ENCODE measurements at regions not wholly inside any gene's neighbourhood (a gene's known extent, or its start where the extent isn't known, plus 50 kb on each side); places are given as distances from the start of the nearest gene placed in this dataset.

DNA sequence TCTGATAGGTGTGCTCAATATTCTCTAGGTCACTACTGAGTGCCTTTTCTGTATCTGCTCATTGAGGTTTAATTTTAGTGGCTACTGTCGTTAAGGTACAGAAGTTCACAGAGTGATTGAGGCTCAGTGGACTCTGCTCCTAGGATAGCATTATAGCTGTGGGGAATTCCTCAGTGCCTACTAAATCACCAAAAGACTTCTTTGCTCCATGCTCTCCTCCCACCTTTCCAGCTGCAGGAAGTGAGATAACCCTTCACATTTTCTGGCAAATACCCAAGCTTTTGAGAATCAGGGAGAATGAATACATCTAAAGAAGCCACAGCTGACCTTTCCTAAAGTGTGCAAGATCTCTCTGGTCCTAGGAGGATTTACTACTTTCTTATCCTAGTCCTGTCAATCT, 95.2 kb upstream of the FSIP2 start:
- H3K27me3 Mint-ChIP-seq (ENCODE audit: unreplicated experiment): no peaks in the 10 kb centered on the region
- CTCF ChIA-PET: no interaction called here
- TF ChIP-seq, protein P1, sequence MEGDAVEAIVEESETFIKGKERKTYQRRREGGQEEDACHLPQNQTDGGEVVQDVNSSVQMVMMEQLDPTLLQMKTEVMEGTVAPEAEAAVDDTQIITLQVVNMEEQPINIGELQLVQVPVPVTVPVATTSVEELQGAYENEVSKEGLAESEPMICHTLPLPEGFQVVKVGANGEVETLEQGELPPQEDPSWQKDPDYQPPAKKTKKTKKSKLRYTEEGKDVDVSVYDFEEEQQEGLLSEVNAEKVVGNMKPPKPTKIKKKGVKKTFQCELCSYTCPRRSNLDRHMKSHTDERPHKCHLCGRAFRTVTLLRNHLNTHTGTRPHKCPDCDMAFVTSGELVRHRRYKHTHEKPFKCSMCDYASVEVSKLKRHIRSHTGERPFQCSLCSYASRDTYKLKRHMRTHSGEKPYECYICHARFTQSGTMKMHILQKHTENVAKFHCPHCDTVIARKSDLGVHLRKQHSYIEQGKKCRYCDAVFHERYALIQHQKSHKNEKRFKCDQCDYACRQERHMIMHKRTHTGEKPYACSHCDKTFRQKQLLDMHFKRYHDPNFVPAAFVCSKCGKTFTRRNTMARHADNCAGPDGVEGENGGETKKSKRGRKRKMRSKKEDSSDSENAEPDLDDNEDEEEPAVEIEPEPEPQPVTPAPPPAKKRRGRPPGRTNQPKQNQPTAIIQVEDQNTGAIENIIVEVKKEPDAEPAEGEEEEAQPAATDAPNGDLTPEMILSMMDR (IDR thresholded peaks at IDR 0.05; ENCODE audit: unreplicated experiment): no peak
- no peak overlapping the region for H3K4me3 Mint-ChIP-seq (ENCODE audit: low read depth, unreplicated experiment)
- no peak for DNase-seq
- intact Hi-C loops (cut with micrococcal nuclease; ENCODE audit: unreplicated experiment): no loop called here
- BruUV-seq (replicated peaks): no TSS peak
- H3K4me1 Mint-ChIP-seq (ENCODE audit: low read depth, unreplicated experiment): no peaks in the 10 kb centered on the region
- H3K27ac Mint-ChIP-seq (ENCODE audit: unreplicated experiment): no peak overlapping the region
- H3K9me3 Mint-ChIP-seq (ENCODE audit: low read depth, unreplicated experiment): no peaks in the 10 kb centered on the region
- H3K36me3 Mint-ChIP-seq (ENCODE audit: insufficient read depth, unreplicated experiment): no peaks in the 10 kb centered on the region

DNA sequence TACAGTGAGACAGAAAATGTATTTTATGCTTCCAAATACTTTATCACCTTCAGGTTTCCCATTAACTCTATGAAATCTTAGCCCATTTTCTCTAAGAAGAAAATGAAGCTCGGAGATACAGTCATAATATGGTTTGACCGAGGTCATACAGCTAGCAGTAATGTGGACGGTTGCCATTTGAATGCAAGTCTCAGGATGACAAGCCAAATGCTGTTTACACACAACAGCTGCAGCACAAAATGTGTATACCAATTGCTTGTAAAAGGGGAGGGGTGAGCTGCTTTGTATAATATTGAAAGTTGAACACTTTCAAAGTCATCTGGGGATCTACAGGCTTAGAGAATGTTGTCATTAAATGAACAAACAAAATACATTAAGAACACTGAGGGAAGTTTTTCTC, 93.8 kb upstream of the FSIP2 start:
- Mint-ChIP-seq H3K4me1 (ENCODE audit: low read depth, unreplicated experiment) (no peaks in the 10 kb centered on the region), H3K36me3 (ENCODE audit: insufficient read depth, unreplicated experiment) (no peaks in the 10 kb centered on the region), H3K4me3 (ENCODE audit: low read depth, unreplicated experiment) (no peak overlapping the region), H3K27me3 (ENCODE audit: unreplicated experiment) (no peaks in the 10 kb centered on the region), H3K27ac (ENCODE audit: unreplicated experiment) (no peak overlapping the region), H3K9me3 (ENCODE audit: low read depth, unreplicated experiment) (no peaks in the 10 kb centered on the region)
- no peak for DNase-seq
- no TSS peak for BruUV-seq (replicated peaks)
- TF ChIP-seq, protein P1 (IDR thresholded peaks at IDR 0.05; ENCODE audit: unreplicated experiment): no peak
- CTCF ChIA-PET: no interaction called here
- intact Hi-C loops (cut with micrococcal nuclease; ENCODE audit: unreplicated experiment): no loop called here

DNA sequence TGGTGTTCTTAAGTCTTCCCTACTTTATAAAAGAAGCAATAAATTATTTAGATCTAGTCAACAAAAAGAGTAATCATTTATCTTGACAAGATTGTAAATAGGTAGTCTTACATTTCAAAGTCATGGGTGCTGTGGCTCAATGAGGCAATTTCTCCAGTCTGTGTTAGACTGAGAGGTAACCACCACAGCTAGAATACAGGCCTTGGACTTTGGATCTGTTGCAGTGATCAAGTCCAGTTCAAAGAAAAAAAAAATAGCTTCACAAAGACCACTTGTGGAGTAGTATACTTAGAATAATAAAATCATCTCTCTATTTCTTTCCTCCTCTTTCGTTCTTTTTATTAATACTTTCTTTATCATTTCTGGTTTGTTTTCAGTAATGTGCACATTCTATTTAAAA, 93.1 kb upstream of the FSIP2 start:
- BruUV-seq (replicated peaks): no TSS peak
- Mint-ChIP-seq H3K27me3 (ENCODE audit: unreplicated experiment) (no peaks in the 10 kb centered on the region), H3K4me1 (ENCODE audit: low read depth, unreplicated experiment) (no peaks in the 10 kb centered on the region), H3K4me3 (ENCODE audit: low read depth, unreplicated experiment) (no peak overlapping the region), H3K27ac (ENCODE audit: unreplicated experiment) (no peak overlapping the region), H3K9me3 (ENCODE audit: low read depth, unreplicated experiment) (no peaks in the 10 kb centered on the region), H3K36me3 (ENCODE audit: insufficient read depth, unreplicated experiment) (no peaks in the 10 kb centered on the region)
- TF ChIP-seq, protein P1 (IDR thresholded peaks at IDR 0.05; ENCODE audit: unreplicated experiment): no peak
- intact Hi-C loops (cut with micrococcal nuclease; ENCODE audit: unreplicated experiment): no loop called here
- CTCF ChIA-PET: no interaction called here
- DNase-seq: no peak

DNA sequence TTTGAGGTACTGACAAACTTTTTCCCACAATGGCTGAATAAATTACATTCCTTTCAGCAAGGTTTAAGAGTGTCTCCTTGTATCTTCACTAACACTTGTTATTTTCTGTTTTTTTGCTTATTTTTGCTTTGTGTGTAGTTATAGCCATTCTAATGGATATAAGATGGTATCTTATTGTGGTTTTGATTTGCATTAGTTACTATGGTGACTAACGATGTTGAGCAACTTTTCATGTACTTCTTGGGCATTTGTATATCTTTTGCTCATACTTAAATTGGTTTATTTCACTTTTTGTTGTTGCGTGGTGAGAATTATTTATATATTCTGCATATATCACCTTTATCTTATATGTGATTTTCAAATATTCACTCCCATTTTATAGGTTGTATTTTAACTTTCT, 79.9 kb upstream of the FSIP2 start:
- H3K27ac Mint-ChIP-seq (ENCODE audit: unreplicated experiment): no peak overlapping the region
- no peak for DNase-seq
- intact Hi-C loops (cut with micrococcal nuclease; ENCODE audit: unreplicated experiment): no loop called here

More for the DNA sequence above, 79.9 kb upstream of the FSIP2 start:
- TF ChIP-seq, protein P1 (IDR thresholded peaks at IDR 0.05; ENCODE audit: unreplicated experiment): no peak
- CTCF ChIA-PET: no interaction called here
- BruUV-seq (replicated peaks): no TSS peak
- H3K9me3 Mint-ChIP-seq (ENCODE audit: low read depth, unreplicated experiment): no peaks in the 10 kb centered on the region
- no peaks in the 10 kb centered on the region for H3K4me1 Mint-ChIP-seq (ENCODE audit: low read depth, unreplicated experiment)
- no peaks in the 10 kb centered on the region for H3K36me3 Mint-ChIP-seq (ENCODE audit: insufficient read depth, unreplicated experiment)
- H3K27me3 Mint-ChIP-seq (ENCODE audit: unreplicated experiment): no peaks in the 10 kb centered on the region
- H3K4me3 Mint-ChIP-seq (ENCODE audit: low read depth, unreplicated experiment): no peak overlapping the region
